IPS-NIHi7 (cell line): ENCODE measurements at regions not wholly inside any gene's neighbourhood (a gene's known extent, or its start where the extent isn't known, plus 50 kb on each side); places are given as distances from the start of the nearest gene placed in this dataset.
A peak's percentile ranks its signal among the peaks of the same experiment; 100 is the strongest.
"Not testable (repeated sequence)": the region's sequence is repeated elsewhere in the genome, so short reads cannot be mapped to it uniquely, and the experiment has no call there.

ENCODE experiments used
- DNase-seq: peaks from one replicate; pipeline ENCODE4 v3.0.0; 2012; ENCODE audit warnings: mixed read lengths; ENCODE audit errors: extremely low spot score

- no peak for DNase-seq
These were observed 256.5 kb upstream of the FAT1 start for GRCh38 chr4:186979961-186980745.

GRCh38 chr4:186981161-186981560 lies 257.5 kb upstream of the FAT1 start:
- no peak for DNase-seq

GRCh38 chr4:186982160-186982559 lies 258.5 kb upstream of the FAT1 start:
- no peak for DNase-seq

DNA sequence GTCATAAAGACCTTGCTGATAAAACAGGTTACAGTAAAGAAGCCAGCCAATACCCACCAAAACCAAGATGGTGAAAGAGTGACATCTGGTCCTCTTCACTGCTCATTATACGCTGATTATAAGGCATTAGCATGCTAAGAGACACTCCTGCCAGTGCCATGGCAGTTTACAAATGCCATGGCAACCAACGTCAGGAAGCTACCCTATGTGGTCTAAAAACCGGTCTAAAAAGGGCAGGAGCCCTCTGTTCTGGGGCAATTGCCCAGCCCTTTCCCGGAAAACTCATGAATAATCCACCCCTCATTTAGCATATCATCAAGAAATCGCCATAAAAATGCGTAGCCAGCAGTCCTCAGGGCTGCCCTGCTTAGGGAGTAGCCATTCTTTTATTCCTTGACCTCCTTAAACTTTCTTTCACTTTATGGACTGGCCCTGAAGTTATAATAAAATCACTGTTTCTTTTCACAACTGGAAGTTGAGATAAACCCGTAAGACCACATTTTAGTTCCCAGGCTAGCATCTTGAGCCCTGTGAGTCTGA lies 260.5 kb upstream of the FAT1 start:
- DNase-seq: no peak

- no peak for DNase-seq
These were observed 276.0 kb upstream of the FAT1 start for GRCh38 chr4:186999686-187000085.

GRCh38 chr4:187000281-187000680 lies 276.6 kb upstream of the FAT1 start:
- no peak for DNase-seq

GRCh38 chr4:187002133-187002532 lies 278.5 kb upstream of the FAT1 start:
- DNase-seq: not testable (repeated sequence)

DNA sequence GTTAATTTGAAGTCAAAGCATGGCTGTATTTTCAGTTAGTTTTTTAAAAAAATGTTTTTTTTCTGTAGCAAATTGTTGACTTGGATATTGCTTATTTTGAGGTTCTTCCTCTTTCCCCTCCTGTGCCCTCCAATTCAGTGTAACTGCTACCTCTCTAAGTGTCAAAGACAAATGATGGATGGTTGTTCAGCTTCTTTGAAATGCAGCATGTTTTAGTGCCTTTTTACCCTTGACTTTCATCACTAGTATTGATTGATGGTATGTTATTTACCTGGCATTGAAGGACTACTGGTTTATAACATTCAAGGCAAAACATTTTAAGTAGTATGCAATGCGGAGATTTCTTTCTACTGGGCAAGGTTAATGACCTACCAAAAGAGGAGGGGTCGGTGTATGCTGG lies 281.0 kb upstream of the FAT1 start:
- no peak for DNase-seq

GRCh38 chr4:187006189-187006618 lies 282.5 kb upstream of the FAT1 start:
- no peak for DNase-seq

- no peak for DNase-seq
These were observed 286.4 kb upstream of the FAT1 start for GRCh38 chr4:187010052-187010451.

GRCh38 chr4:187016101-187016500 lies 292.4 kb upstream of the FAT1 start:
- DNase-seq: no peak

DNA sequence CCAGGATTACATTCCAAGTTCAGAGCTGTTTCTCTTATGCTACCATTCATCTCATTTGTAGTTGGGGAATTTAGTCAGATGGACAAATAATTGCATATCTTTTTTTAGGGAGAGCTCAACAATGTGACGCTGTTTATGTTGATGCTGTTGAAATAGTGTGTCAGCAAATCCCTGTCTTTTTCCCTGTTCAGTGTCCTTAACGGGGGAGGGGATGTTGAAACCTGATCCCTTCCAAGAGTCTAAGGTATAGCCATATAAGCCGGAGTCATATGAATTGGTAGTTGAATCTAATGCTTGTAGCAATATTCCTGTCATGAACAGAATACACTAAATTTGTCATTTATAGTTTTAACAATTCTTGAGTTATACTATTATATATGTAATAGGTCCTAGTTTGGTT lies 293.5 kb upstream of the FAT1 start:
- DNase-seq: no peak

GRCh38 chr4:187019896-187020295 lies 296.2 kb upstream of the FAT1 start:
- DNase-seq: peak; percentile 54

DNA sequence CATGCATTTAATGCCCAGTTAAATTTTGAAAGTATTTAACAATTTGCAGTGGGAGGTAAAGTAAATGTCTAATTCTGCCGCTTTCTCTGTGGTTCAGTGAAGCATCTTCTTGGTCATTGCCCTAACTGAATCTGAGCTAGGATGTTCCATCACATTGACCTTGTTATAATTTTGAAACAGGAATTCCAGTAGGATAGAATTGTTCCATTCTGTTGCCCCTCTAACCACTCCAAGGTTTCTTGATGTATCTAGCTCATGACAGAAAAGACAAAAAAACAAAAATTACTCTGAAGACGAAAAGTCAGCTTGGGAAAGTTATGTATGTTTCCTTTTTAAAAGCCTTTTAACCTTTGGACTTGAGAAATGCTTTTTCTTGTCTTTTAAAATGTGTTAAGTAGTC lies 297.0 kb upstream of the FAT1 start:
- no peak for DNase-seq

GRCh38 chr4:187021436-187022205 lies 298.0 kb upstream of the FAT1 start:
- no peak for DNase-seq

DNA sequence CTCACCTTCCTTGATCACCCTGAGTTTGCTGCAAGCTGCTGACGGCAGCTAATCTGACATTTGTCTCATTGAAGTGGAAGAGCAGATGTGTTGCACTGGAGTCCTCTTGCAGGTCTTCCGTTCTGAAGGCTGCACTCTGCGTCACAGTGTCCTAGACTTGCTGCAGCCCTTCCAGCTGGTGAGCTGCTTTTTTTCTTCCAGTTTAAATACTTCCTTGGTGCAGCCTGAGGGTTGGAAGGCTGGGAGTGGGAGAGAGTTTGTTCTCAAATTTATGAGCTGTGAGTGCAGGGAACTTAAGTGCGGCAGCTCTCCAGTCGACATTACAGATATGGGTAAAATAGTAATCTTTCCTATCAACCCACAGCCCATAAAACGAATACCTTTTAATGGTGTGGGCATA lies 303.6 kb upstream of the FAT1 start:
- DNase-seq: no peak

DNA sequence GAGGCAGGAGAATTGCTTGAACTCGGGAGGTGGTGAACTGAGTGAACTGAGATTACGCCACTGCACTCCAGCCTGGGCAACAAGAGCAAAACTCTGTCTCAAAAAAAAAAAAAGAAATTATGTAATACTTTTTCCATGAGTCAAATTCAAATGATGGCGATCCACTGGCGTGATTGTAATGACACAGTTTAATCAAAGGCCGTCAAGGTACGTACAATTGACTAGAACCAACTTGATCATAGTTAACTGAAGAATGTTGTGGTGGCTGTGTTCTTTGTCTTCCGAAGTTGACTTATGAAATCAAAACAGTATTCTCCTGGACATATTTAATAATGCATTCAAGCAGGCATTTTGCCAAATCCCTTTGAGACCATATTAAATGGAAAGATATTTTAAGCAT lies 318.6 kb upstream of the FAT1 start:
- DNase-seq: no peak

- DNase-seq: no peak
These were observed 322.8 kb upstream of the FAT1 start for GRCh38 chr4:187046471-187046870.

DNA sequence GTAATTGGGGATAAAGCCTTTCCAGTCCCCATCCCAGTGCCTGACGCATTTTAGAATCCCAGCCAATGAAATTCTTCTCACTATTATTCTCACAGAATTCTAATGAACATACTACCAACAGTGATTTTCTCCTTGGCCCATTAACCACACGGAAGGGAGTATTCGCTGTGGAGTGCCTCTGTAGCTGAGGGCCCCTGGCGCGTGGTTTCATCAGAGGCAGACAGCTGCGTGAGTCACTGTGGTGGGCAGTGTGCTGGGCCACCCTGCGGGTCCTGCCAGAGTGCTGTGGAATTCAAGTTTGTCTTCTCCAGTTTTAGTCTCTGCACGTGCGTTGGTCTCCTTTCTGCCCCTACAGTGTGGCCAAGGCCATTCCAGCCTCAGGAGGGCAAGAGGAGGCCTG lies 335.4 kb upstream of the FAT1 start:
- DNase-seq: no peak

DNA sequence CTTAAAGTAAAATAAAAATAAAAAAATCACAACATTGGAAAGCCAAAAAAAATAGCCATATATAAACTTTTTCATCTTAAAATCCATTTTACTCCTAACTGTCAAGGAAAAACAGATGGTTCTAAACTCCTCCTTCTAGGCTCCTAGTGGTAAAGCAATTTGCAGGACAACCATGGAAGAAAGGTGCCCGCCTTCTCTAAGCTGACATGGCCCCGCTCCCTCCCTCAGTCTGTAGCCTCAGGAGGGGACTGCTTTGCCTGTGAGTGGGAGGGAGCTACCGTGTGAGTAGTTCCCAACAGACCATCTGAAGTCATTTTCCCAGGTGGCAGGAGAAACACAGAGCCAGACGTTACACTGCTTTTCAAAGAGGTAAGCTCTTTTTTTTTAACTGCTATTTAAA lies 336.2 kb upstream of the FAT1 start:
- peak; percentile 34 for DNase-seq

DNA sequence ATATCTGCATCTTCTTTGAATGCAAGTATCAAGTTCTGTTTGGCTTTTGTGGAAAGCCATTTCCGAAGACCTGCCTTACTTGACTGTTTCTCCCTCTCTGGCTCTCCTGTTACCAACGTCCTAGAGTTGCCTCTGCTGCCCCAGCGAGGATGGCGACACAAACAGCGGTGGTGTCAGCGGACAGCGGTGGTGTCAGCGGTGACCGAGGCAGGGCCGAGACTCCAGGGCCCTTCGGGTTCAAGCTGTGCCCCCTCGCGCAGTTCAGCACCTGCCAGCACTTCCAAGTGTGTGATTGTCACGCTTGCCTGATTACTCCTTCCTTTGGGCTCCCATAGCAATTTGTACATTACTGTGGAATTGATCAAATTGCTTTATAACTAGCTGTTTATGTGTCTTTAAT lies 336.9 kb upstream of the FAT1 start:
- no peak for DNase-seq

DNA sequence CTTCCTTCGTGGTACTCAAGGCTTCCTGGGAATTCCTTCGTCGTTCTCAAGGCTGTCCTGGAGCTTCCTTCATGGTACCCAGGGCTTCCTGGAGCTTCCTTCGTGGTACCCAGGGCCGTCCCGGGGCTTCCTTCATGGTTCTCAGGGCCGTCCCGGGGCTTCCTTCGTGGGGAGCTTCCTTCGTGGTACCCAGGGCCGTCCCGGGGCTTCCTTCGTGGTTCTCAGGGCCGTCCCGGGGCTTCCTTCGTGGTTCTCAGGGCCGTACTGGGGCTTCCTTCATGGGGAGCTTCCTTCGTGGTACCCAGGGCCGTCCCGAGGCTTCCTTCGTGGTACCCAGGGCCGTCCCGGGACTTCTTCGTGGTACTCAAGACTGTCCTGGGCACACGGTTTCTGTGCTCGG lies 339.6 kb upstream of the FAT1 start:
- no peak for DNase-seq

GRCh38 chr4:187064033-187064432 lies 340.4 kb upstream of the FAT1 start:
- DNase-seq: no peak
